KOPT-K1 (cell line): ENCODE measurements at regions not wholly inside any gene's neighbourhood (a gene's known extent, or its start where the extent isn't known, plus 50 kb on each side); places are given as distances from the start of the nearest gene placed in this dataset.

ENCODE experiments used
- H3K27ac ChIP-seq: fragments of 200-600 bp; sonication (generic); 2 replicates; pipeline ENCODE4 v1.5.1; 2016; ENCODE audit warnings: antibody characterized with exemption, mild to moderate bottlenecking, low read depth, low read length; ENCODE audit not compliant: poor library complexity, severe bottlenecking
- H3K36me3 ChIP-seq: fragments of 200-600 bp; sonication (generic); 2 replicates; pipeline ENCODE4 v1.5.1; 2017; ENCODE audit warnings: antibody characterized with exemption, mild to moderate bottlenecking, low read length, moderate library complexity; ENCODE audit not compliant: insufficient read depth
- H3K9me3 ChIP-seq: fragments of 200-600 bp; sonication (generic); 2 replicates; pipeline ENCODE4 v1.5.1; 2017; ENCODE audit warnings: antibody characterized with exemption, low read length, mild to moderate bottlenecking; ENCODE audit not compliant: insufficient read depth, poor library complexity, severe bottlenecking

- Histone ChIP-seq H3K27ac (no peak overlapping the region), H3K36me3 (no peaks in the 10 kb centered on the region), H3K9me3 (no peaks in the 10 kb centered on the region)
Measured at GRCh38 chr9:95755421-95755730, 120.1 kb upstream of the ERCC6L2 start.

GRCh38 chr9:95754533-95755420 is 120.7 kb upstream of the ERCC6L2 start:
- H3K36me3 ChIP-seq = no peaks in the 10 kb centered on the region

GRCh38 chr9:95753762-95754465 is 121.6 kb upstream of the ERCC6L2 start:
- Histone ChIP-seq H3K36me3 (no peaks in the 10 kb centered on the region), H3K27ac (no peak overlapping the region), H3K9me3 (no peaks in the 10 kb centered on the region)

More at GRCh38 chr9:95754533-95755420, 120.7 kb upstream of the ERCC6L2 start:
- no peak overlapping the region for H3K27ac ChIP-seq
- no peaks in the 10 kb centered on the region for H3K9me3 ChIP-seq

GRCh38 chr9:95752129-95752731 is 123.3 kb upstream of the ERCC6L2 start:
- Histone ChIP-seq H3K36me3 (no peaks in the 10 kb centered on the region), H3K9me3 (no peaks in the 10 kb centered on the region), H3K27ac (no peak overlapping the region)

- no peaks in the 10 kb centered on the region for H3K9me3 ChIP-seq
- no peak overlapping the region for H3K27ac ChIP-seq
- no peaks in the 10 kb centered on the region for H3K36me3 ChIP-seq
Measured at GRCh38 chr9:95751520-95751790, 124.0 kb upstream of the ERCC6L2 start.

- no peaks in the 10 kb centered on the region for H3K36me3 ChIP-seq
- H3K27ac ChIP-seq = no peak overlapping the region
- H3K9me3 ChIP-seq = no peaks in the 10 kb centered on the region
Measured at GRCh38 chr9:95750725-95751519, 124.6 kb upstream of the ERCC6L2 start.

GRCh38 chr9:95749493-95749892 is 126.0 kb upstream of the ERCC6L2 start:
- H3K36me3 ChIP-seq = no peaks in the 10 kb centered on the region
- no peak overlapping the region for H3K27ac ChIP-seq

GRCh38 chr9:95746408-95747180 is 128.9 kb upstream of the ERCC6L2 start:
- no peaks in the 10 kb centered on the region for H3K36me3 ChIP-seq
- no peak overlapping the region for H3K27ac ChIP-seq
- H3K9me3 ChIP-seq = no peaks in the 10 kb centered on the region

More at GRCh38 chr9:95749493-95749892, 126.0 kb upstream of the ERCC6L2 start:
- H3K9me3 ChIP-seq = no peaks in the 10 kb centered on the region

GRCh38 chr9:95742821-95743220 is 132.7 kb upstream of the ERCC6L2 start:
- no peaks in the 10 kb centered on the region for H3K9me3 ChIP-seq
- no peak overlapping the region for H3K27ac ChIP-seq
- no peaks in the 10 kb centered on the region for H3K36me3 ChIP-seq

- Histone ChIP-seq H3K27ac (no peak overlapping the region), H3K36me3 (no peaks in the 10 kb centered on the region), H3K9me3 (no peaks in the 10 kb centered on the region)
Measured at GRCh38 chr9:95741631-95742030, 133.9 kb upstream of the ERCC6L2 start.

GRCh38 chr9:95740217-95741004 is 135.1 kb upstream of the ERCC6L2 start:
- H3K36me3 ChIP-seq = no peaks in the 10 kb centered on the region
- H3K9me3 ChIP-seq = no peaks in the 10 kb centered on the region
- H3K27ac ChIP-seq = no peak overlapping the region

- Histone ChIP-seq H3K27ac (no peak overlapping the region), H3K9me3 (no peaks in the 10 kb centered on the region), H3K36me3 (no peaks in the 10 kb centered on the region)
Measured at GRCh38 chr9:95738438-95738837, 137.1 kb upstream of the ERCC6L2 start.

GRCh38 chr9:95736891-95737522 is 138.5 kb upstream of the ERCC6L2 start:
- H3K36me3 ChIP-seq = no peaks in the 10 kb centered on the region
- H3K9me3 ChIP-seq = no peaks in the 10 kb centered on the region
- no peak overlapping the region for H3K27ac ChIP-seq
